Bronchial epithelial cell (primary cell): ENCODE measurements at regions not wholly inside any gene's neighbourhood (a gene's known extent, or its start where the extent isn't known, plus 50 kb on each side); places are given as distances from the start of the nearest gene placed in this dataset.

Experiments
- DNase-seq: peaks from one replicate; pipeline ENCODE4 v3.0.0-alpha.2; 2010; ENCODE audit warnings: low read depth
- FAIRE-seq: peaks from 2 replicates; lab custom pipeline; 2011; peaks lifted over from hg19 to GRCh38; lab: Jason Lieb, UNC
- H3K27me3 ChIP-seq: 2 replicates; pipeline ENCODE4 v1.5.1; 2011; ENCODE audit warnings: low read length; ENCODE audit not compliant: control insufficient read depth, insufficient read depth
- H3K36me3 ChIP-seq: 2 replicates; pipeline ENCODE4 v1.5.1; 2011; ENCODE audit warnings: low read length; ENCODE audit not compliant: control insufficient read depth, insufficient read depth
- H3K4me3 ChIP-seq: 2 replicates; pipeline ENCODE4 v1.5.1; 2011; ENCODE audit warnings: mild to moderate bottlenecking, low read depth, low read length, control low read depth
- TF ChIP-seq, protein P1 (sequence below): IDR thresholded peaks from 2 replicates; pipeline ENCODE4 v1.5.1; 2011; ENCODE audit warnings: mild to moderate bottlenecking, moderate library complexity, low read length, control low read depth, inconsistent platforms; ENCODE audit not compliant: insufficient read depth, severe bottlenecking

DNA sequence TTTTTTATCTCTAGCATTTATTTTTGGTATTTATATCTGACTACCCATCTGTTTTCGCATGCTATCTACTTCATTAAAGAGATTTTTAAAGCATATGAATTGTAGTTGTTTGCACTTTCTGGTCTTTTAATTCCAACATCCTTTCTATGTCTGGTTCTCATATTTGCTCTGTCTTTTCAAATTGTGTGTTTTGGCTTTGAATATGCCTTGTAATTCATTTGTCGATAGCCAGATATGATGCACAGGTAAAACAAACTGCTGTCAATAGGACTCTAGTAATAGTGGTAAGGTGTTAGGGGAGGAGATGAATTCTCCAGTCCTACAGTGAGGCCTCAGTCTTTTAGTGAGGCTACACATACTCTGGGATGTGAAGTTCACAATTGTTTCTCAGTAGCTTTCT is 530.8 kb upstream of the CCDC179 start:
- H3K4me3 ChIP-seq = no peak overlapping the region
- H3K36me3 ChIP-seq = no peaks in the 10 kb centered on the region
- TF ChIP-seq, protein P1, sequence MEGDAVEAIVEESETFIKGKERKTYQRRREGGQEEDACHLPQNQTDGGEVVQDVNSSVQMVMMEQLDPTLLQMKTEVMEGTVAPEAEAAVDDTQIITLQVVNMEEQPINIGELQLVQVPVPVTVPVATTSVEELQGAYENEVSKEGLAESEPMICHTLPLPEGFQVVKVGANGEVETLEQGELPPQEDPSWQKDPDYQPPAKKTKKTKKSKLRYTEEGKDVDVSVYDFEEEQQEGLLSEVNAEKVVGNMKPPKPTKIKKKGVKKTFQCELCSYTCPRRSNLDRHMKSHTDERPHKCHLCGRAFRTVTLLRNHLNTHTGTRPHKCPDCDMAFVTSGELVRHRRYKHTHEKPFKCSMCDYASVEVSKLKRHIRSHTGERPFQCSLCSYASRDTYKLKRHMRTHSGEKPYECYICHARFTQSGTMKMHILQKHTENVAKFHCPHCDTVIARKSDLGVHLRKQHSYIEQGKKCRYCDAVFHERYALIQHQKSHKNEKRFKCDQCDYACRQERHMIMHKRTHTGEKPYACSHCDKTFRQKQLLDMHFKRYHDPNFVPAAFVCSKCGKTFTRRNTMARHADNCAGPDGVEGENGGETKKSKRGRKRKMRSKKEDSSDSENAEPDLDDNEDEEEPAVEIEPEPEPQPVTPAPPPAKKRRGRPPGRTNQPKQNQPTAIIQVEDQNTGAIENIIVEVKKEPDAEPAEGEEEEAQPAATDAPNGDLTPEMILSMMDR = no peak
- peak; percentile 13 for FAIRE-seq
- DNase-seq = no peak
- H3K27me3 ChIP-seq = no peaks in the 10 kb centered on the region

DNA sequence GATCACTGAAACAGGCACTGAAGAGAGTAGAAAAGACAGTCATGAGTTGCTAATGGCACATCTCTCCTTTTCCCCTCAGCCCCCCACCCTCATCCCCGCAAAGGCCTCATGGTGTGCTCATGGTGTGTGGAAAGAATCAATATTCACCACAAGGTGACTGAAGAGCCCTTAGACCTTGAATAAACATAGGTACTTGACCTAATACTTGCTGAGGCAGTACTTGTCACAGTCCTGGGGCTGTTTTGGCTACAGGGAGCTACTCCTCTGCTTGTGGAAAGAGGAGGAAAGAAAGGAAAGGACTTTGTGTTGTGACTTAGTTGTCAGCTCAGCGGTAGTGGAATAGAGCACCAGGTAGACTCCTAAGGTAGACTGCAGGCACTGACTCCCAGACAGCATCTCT is 537.8 kb upstream of the CCDC179 start:
- no peak for DNase-seq
- TF ChIP-seq, protein P1 = no peak
- FAIRE-seq = no peak
- H3K4me3 ChIP-seq = no peak overlapping the region
- no peaks in the 10 kb centered on the region for H3K27me3 ChIP-seq
- no peaks in the 10 kb centered on the region for H3K36me3 ChIP-seq

DNA sequence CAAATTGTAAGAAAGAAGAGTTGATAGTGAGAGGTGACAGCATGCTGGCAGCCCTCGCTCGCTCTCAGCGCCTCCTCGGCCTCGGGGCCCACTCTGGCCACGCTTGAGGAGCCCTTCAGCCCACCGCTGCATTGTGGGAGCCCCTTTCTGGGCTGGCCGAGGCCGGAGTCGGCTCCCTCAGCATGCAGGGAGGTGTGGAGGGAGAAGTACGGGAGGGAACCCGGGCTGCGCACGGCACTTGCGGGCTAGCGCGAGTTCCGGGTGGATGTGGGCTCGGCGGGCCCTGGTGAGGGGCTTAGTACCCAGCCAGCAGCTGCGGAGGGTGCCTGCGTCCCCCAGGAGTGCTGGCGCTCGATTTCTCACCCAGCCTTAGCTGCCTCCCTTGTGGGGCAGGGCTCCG is 539.7 kb upstream of the CCDC179 start:
- FAIRE-seq (no peak), DNase-seq (no peak)
- Histone ChIP-seq H3K27me3 (no peaks in the 10 kb centered on the region), H3K4me3 (no peak overlapping the region), H3K36me3 (no peaks in the 10 kb centered on the region)
- TF ChIP-seq, protein P1 = no peak

DNA sequence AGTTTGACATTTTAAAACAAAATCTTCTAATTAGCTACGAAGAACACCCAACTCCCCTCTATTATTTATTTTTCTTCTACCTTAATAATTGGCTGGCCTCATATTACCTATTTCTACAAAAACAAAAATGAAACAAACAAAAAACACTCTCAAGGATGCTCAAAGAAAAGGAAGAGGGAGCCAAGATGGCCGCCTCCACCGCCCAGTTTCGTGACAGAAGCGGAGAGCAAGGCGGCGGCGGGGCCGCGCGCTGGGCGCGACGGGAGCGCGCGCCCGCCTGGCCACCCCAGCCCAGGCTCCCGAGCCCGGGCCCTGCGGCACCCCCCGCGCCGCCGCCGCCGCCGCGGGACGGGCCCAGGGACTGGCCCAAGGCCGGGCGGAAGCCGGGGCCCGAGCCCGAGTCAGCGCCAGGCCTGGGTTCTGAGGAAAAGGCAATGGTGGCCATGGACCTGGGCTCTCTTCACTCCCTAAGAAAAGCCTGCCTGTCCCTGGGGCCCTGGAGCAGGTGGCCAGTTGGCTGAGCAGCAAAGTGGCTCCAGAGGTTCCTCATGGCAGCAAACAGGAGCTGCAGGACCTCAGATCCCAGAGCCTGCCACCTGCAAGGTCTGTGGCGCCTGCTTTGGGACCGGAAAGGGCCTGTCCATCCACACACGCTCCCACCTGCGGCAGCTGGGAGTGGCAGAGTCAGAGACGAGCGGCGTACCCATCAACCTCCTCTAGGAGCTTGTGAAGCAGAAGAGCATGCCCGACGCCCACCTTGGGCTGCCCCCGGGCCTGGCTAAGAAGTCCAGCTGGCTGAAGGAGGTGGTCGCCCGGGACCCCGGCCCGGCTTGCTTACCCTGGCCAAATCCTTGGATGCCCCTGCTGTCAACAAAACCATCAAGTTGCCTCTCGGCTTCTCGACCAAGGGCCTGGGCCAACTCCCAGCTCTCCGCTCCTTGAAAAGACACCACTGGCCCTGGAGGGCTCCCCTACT is 543.2 kb upstream of the CCDC179 start:
- TF ChIP-seq, protein P1 = no peak
- no peak for DNase-seq
- H3K27me3 ChIP-seq = no peaks in the 10 kb centered on the region
- no peak overlapping the region for H3K4me3 ChIP-seq
- no peak for FAIRE-seq
- H3K36me3 ChIP-seq = no peaks in the 10 kb centered on the region

DNA sequence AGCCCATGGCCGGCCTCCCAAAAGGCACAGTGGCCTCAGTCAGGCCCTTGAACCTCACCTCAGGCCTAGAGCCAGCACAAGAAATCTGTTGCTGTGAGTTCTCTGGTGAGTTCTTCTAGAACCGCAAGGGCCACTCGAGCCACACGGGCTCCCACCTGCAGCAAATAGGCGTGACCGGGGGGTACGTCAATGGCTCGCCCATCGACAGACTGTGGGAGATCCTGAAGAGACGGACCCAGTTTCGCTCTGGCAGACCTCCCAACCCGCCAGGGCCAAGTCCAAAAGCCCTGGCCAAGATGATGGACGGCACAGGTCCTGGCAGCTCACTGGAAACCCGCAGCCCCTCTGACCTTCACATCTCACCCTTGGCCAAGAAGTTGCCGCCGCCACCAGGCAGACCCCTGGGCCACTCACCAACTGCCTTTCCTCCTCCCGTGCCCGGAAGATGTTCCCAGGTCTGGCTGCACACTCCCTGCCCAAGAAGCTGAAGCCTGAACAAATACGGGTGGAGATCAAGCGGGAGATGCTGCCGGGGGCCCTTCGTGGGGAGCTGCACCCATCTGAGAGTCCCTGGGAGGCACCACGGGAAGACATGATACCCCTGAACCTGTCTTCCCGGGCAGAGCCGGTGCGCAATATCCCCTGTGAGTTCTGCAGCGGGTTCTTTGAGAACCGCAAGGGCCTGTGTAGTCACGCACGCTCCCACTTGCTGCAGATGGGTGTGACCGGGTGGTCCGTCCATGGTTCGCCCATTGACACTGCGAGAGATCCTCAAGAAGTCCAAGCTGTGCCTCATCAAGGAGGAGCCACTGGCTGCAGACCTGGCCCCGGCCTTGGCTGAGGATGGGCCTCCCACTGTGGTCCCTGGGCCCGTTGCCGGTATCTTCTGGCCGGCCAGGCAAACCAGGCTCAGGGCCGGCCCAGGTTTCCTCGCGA is 544.2 kb upstream of the CCDC179 start:
- no peak for FAIRE-seq
- TF ChIP-seq, protein P1 = no peak
- DNase-seq = no peak
- Histone ChIP-seq H3K36me3 (no peaks in the 10 kb centered on the region), H3K4me3 (no peak overlapping the region), H3K27me3 (no peaks in the 10 kb centered on the region)
